Esophagus squamous epithelium (tissue), 4 donors: ENCODE measurements at regions not wholly inside any gene's neighbourhood (a gene's known extent, or its start where the extent isn't known, plus 50 kb on each side); places are given as distances from the start of the nearest gene placed in this dataset.

ENCODE experiments used
- CTCF ChIP-seq, 6 experiments: fragments of 450-650 bp in 4 of 6; fragments of 200-600 bp in 2 of 6; sonication (generic) in 2 of 6; IDR thresholded peaks; one replicate each; pipeline ENCODE4 v1.5.1; 2016 to 2019; ENCODE audit warnings: antibody characterized with exemption in 6 of 6, mild to moderate bottlenecking in 4 of 6, moderate library complexity in 4 of 6
- POLR2A ChIP-seq, 4 donors: fragments of 450-650 bp; IDR thresholded peaks; one replicate each; pipeline ENCODE4 v1.6.1; 2017; ENCODE audit warnings: antibody characterized with exemption in 4 of 4, mild to moderate bottlenecking in 4 of 4, moderate library complexity in 3 of 4

DNA sequence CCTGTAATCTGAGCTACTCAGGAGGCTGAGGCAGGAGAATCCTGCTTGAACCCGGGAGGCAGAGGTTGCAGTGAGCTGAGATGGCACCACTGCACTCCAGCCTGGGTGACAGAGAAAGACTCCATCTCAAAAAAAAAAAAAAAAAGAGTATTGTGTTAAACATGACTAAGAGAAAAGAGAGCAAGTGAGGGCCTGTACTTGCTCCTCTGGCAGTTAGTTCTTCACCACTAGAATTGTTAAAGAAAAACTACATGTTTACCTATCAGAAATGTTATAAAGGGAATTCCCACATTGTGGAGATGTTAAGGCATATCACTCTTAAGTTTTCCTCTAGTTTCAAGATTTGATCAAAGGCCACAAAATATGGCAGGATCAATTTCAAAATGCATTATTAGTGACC, 75.4 kb upstream of the LRATD1 start:
- TF ChIP-seq CTCF (IDR thresholded peaks at IDR 0.05), result no peak
- no peak for TF ChIP-seq POLR2A (IDR thresholded peaks at IDR 0.05)
